KMS-11 (cell line): ENCODE measurements at regions not wholly inside any gene's neighbourhood (a gene's known extent, or its start where the extent isn't known, plus 50 kb on each side); places are given as distances from the start of the nearest gene placed in this dataset.

Experiments used
- H2AFZ ChIP-seq: fragments of 200-600 bp; sonication (generic); 2 replicates; pipeline ENCODE4 v1.6.1; 2016; ENCODE audit warnings: antibody characterized with exemption, mixed run types, low read depth
- H3K27ac ChIP-seq: fragments of 200-600 bp; sonication (generic); 2 replicates; pipeline ENCODE4 v1.6.1; 2016; ENCODE audit warnings: mild to moderate bottlenecking, mixed run types
- H3K27me3 ChIP-seq: fragments of 200-600 bp; sonication (generic); 2 replicates; pipeline ENCODE4 v1.6.1; 2017; ENCODE audit warnings: mild to moderate bottlenecking, low read depth, mixed run types, moderate library complexity; ENCODE audit not compliant: insufficient read depth
- H3K36me3 ChIP-seq: fragments of 200-600 bp; sonication (generic); 2 replicates; pipeline ENCODE4 v1.6.1; 2017; ENCODE audit warnings: mild to moderate bottlenecking, mixed run types; ENCODE audit not compliant: insufficient read depth
- H3K4me1 ChIP-seq: fragments of 200-600 bp; sonication (generic); 2 replicates; pipeline ENCODE4 v1.6.1; 2016; ENCODE audit warnings: mild to moderate bottlenecking, low read depth, mixed run types; ENCODE audit not compliant: poor library complexity, severe bottlenecking
- H3K4me2 ChIP-seq: fragments of 200-600 bp; sonication (generic); 2 replicates; pipeline ENCODE4 v1.7.0; 2016; ENCODE audit warnings: mild to moderate bottlenecking, mixed run types
- H3K4me3 ChIP-seq: fragments of 200-600 bp; sonication (generic); IDR thresholded peaks from 2 replicates; pipeline ENCODE4 v1.6.1; 2017; ENCODE audit warnings: low read depth, low read length, mixed read lengths; ENCODE audit not compliant: insufficient read depth
- H3K79me2 ChIP-seq: fragments of 200-600 bp; sonication (generic); 2 replicates; pipeline ENCODE4 v1.6.1; 2016; ENCODE audit warnings: low read depth, mixed run types; ENCODE audit not compliant: insufficient read depth
- H3K9ac ChIP-seq: fragments of 200-600 bp; sonication (generic); 2 replicates; pipeline ENCODE4 v1.6.1; 2016; ENCODE audit warnings: mild to moderate bottlenecking, mixed run types
- H4K20me1 ChIP-seq: fragments of 200-600 bp; sonication (generic); 2 replicates; pipeline ENCODE4 v1.6.1; 2016; ENCODE audit warnings: mild to moderate bottlenecking, mixed run types; ENCODE audit not compliant: insufficient read depth
- TF ChIP-seq, protein P1 (sequence below): fragments of 200-600 bp; sonication (generic); conservative IDR thresholded peaks from 2 replicates; pipeline ENCODE4 v1.6.1; 2017; ENCODE audit warnings: low read depth, mild to moderate bottlenecking, antibody characterized with exemption, low read length, moderate library complexity, mixed read lengths

DNA sequence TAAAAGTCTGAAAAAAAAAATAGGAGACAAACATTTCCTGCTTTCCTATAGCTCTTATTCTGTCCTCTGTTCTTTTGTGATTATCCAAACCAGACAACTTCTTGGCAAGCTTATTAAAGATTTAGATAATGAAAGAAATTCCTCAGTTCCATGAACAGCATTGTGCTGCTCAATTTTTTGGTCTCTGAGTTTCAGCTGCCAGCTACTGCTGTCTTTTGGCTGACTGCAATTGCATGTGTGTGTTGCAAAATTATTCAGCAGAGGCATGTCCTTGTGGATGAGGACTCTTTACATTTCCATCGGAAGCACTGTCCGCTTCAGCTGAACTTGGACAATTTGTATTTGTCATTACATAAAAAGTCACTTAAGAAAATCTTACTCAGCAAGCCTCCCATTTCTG lies 397.3 kb upstream of the RASGRP1 start:
- no peaks in the 10 kb centered on the region for H4K20me1 ChIP-seq
- H3K4me2 ChIP-seq, result no peak overlapping the region
- no peaks in the 10 kb centered on the region for H3K36me3 ChIP-seq
- no peaks in the 10 kb centered on the region for H3K27me3 ChIP-seq
- no peak overlapping the region for H2AFZ ChIP-seq
- no peak overlapping the region for H3K9ac ChIP-seq
- no peaks in the 10 kb centered on the region for H3K4me1 ChIP-seq
- TF ChIP-seq, protein P1, sequence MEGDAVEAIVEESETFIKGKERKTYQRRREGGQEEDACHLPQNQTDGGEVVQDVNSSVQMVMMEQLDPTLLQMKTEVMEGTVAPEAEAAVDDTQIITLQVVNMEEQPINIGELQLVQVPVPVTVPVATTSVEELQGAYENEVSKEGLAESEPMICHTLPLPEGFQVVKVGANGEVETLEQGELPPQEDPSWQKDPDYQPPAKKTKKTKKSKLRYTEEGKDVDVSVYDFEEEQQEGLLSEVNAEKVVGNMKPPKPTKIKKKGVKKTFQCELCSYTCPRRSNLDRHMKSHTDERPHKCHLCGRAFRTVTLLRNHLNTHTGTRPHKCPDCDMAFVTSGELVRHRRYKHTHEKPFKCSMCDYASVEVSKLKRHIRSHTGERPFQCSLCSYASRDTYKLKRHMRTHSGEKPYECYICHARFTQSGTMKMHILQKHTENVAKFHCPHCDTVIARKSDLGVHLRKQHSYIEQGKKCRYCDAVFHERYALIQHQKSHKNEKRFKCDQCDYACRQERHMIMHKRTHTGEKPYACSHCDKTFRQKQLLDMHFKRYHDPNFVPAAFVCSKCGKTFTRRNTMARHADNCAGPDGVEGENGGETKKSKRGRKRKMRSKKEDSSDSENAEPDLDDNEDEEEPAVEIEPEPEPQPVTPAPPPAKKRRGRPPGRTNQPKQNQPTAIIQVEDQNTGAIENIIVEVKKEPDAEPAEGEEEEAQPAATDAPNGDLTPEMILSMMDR, result no peak
- H3K79me2 ChIP-seq, result no peaks in the 10 kb centered on the region
- H3K27ac ChIP-seq, result no peak overlapping the region
- no peak overlapping the region for H3K4me3 ChIP-seq

DNA sequence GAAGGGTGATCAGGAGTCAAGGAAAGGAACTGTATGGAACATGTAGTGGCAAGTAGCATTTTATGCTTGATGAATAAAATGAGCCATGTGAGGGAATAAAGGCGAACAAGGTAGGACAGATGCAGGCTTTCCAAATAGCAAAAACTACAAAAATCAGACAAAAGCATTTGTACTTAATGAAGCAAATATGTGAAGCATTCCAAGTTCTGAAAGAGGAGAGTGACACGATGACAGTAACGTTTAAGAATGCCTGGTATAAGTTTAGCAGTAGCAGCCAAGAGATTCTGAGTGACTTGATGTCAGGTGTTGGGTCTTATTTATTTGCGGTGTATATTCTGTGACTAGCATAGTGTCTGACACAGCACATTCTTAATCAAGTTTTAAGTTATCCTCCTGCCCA lies 408.2 kb upstream of the RASGRP1 start:
- H3K9ac ChIP-seq, result no peak overlapping the region
- H3K36me3 ChIP-seq, result no peaks in the 10 kb centered on the region
- TF ChIP-seq, protein P1, result no peak
- H2AFZ ChIP-seq, result no peak overlapping the region
- no peaks in the 10 kb centered on the region for H3K27me3 ChIP-seq
- H4K20me1 ChIP-seq, result no peaks in the 10 kb centered on the region
- no peak overlapping the region for H3K27ac ChIP-seq
- H3K79me2 ChIP-seq, result no peaks in the 10 kb centered on the region
- no peak overlapping the region for H3K4me2 ChIP-seq
- H3K4me1 ChIP-seq, result no peaks in the 10 kb centered on the region
- no peak overlapping the region for H3K4me3 ChIP-seq

DNA sequence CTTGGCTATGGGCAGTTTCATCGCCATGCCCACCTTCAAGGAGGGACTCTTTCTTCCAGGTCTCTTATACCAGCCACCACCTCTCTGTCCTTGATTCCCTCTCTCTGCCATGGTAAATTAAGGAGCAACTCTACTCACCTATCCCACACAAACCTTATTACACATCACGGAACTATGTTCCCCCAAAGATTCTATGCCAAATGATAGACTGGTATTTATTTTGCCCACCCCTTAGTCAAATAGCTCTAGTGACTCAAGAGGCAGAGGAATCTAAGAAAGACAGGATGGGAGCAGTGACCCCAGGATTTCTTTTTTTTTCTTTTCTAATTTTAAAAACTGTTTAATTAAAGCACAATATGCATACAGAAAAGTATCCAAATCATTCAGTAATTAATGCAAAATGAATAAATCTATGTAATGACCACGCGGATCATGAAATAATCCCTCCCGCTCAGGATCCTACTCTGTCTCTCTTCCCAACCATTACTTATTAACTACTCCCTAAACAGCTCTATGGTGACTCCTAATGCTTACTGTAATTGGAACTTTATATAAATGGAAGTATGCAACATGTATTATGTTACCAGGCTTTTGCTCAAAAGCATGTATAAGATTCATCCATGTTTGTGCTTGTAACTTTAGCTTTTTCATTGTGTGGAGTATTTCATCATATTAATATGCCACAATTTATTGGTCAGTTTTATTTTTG lies 410.8 kb upstream of the RASGRP1 start:
- H2AFZ ChIP-seq, result no peak overlapping the region

DNA sequence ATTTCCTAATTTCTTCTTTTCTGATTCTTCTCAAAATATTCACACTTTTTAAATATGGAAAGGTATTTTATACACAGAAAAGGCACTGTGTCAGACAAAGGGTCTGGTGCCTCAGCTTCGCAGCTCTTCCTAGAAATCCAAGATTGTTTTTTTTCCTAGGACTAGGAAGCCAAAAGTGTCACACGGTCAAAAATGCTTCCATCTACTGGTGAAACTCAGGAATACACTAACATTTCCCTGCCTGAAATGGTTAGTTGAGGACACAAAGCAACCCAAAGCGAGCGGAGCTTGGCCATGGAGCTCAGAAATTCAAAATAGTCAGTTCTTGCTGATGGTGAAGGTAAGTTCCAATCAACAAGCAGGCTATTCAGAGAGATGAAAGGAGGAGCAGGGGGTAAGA lies 426.5 kb upstream of the RASGRP1 start:
- H2AFZ ChIP-seq, result no peak overlapping the region
- no peak overlapping the region for H3K4me2 ChIP-seq
- H4K20me1 ChIP-seq, result no peaks in the 10 kb centered on the region
- no peaks in the 10 kb centered on the region for H3K36me3 ChIP-seq
- H3K4me3 ChIP-seq, result no peak overlapping the region
- H3K79me2 ChIP-seq, result no peaks in the 10 kb centered on the region
- no peaks in the 10 kb centered on the region for H3K4me1 ChIP-seq
- H3K9ac ChIP-seq, result no peak overlapping the region
- no peaks in the 10 kb centered on the region for H3K27me3 ChIP-seq
- TF ChIP-seq, protein P1, result peak; percentile 32
- H3K27ac ChIP-seq, result no peak overlapping the region

More for the DNA sequence above, 410.8 kb upstream of the RASGRP1 start:
- no peak overlapping the region for H3K4me3 ChIP-seq
- no peak overlapping the region for H3K9ac ChIP-seq
- H3K27me3 ChIP-seq, result no peaks in the 10 kb centered on the region
- no peaks in the 10 kb centered on the region for H3K79me2 ChIP-seq
- TF ChIP-seq, protein P1, result no peak
- H3K4me2 ChIP-seq, result no peak overlapping the region
- H4K20me1 ChIP-seq, result no peaks in the 10 kb centered on the region
- H3K36me3 ChIP-seq, result no peaks in the 10 kb centered on the region
- H3K4me1 ChIP-seq, result no peaks in the 10 kb centered on the region
- no peak overlapping the region for H3K27ac ChIP-seq
